Tibial nerve (tissue), 4 donors: ENCODE measurements at regions not wholly inside any gene's neighbourhood (a gene's known extent, or its start where the extent isn't known, plus 50 kb on each side); places are given as distances from the start of the nearest gene placed in this dataset.

Experiments used
- DNase-seq, 2 donors: peaks; one replicate each; pipeline ENCODE4 v3.0.0-alpha.2; 2019; ENCODE audit warnings: low spot score in 2 of 2
- H3K27ac ChIP-seq, 4 donors: fragments of 200-600 bp; sonication (generic) in 3 of 4; one replicate each; pipeline ENCODE4 v1.5.1; 2017 to 2019; ENCODE audit warnings: mild to moderate bottlenecking in 1 of 4
- H3K27me3 ChIP-seq, 2 donors: fragments of 200-600 bp; sonication (generic) in 1 of 2; one replicate each; pipeline versions ENCODE4 v1.5.1 to v1.6.0; 2017 to 2019
- H3K36me3 ChIP-seq, 3 donors: fragments of 200-600 bp; sonication (generic); one replicate each; pipeline ENCODE4 v1.5.1; 2018 to 2019
- H3K4me1 ChIP-seq, 4 donors: fragments of 200-600 bp; sonication (generic) in 3 of 4; one replicate each; pipeline ENCODE4 v1.5.1; 2017 to 2019
- H3K4me3 ChIP-seq, 4 donors: fragments of 200-600 bp; sonication (generic) in 3 of 4; one replicate each; pipeline ENCODE4 v1.5.1; 2017 to 2019; ENCODE audit warnings: mild to moderate bottlenecking in 1 of 4, moderate library complexity in 1 of 4
- H3K9me3 ChIP-seq, 4 donors: fragments of 200-600 bp; sonication (generic) in 3 of 4; one replicate each; pipeline ENCODE4 v1.5.1; 2017 to 2019
- EP300 ChIP-seq, 2 donors: sonication (generic); formaldehyde crosslinking; IDR thresholded peaks; one replicate each; pipeline ENCODE4 v1.6.1; 2017; ENCODE audit warnings: antibody characterized with exemption in 2 of 2, mild to moderate bottlenecking in 1 of 2
- POLR2A ChIP-seq, 2 donors: fragments of 450-650 bp; IDR thresholded peaks; one replicate each; pipeline ENCODE4 v1.6.1; 2017; ENCODE audit warnings: antibody characterized with exemption in 2 of 2, mild to moderate bottlenecking in 2 of 2, moderate library complexity in 2 of 2
- WGBS, 2 donors: methylation state at CpG; one replicate each; pipeline ENCODE4 v1.1.5; 2018; 5-methylcytosine and 5-hydroxymethylcytosine counted together
- TF ChIP-seq, protein P1 (sequence below), 5 experiments: fragments of 200-600 bp in 3 of 5; fragments of 450-650 bp in 2 of 5; sonication (generic) in 3 of 5; IDR thresholded peaks; one replicate each; pipeline ENCODE4 v1.5.1; 2016 to 2019; ENCODE audit warnings: antibody characterized with exemption in 5 of 5, mild to moderate bottlenecking in 3 of 5, moderate library complexity in 2 of 5

DNA sequence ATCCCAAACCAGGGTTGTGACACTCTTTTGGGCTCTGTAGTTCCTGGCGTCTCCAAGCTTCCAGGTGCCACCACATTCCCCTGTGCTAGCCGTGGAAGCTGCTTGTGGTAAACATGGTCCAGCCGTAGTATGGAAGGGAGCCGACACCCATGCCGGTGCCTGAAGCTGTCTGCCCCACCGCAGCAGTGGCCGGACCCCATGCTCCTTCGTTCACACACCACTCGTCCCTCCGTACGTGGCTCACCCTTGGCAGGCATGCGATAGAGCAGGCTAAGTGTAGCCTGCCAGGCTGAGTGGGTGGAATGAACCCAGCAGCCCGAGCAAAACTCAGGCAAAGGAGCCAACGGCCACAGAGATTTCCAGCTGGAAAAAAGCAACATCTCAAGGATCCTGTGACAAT lies 2030.4 kb downstream of the EFNA5 start:
- Histone ChIP-seq H3K4me3 (no peak overlapping the region), H3K4me1 (no peaks in the 10 kb centered on the region), H3K27me3 (no peaks in the 10 kb centered on the region), H3K9me3 (peaks cover 0 to 5% (median 0%) of the 10 kb centered on the region in 4 donors), H3K27ac (no peak overlapping the region), H3K36me3 (no peaks in the 10 kb centered on the region)
- TF ChIP-seq, protein P1, sequence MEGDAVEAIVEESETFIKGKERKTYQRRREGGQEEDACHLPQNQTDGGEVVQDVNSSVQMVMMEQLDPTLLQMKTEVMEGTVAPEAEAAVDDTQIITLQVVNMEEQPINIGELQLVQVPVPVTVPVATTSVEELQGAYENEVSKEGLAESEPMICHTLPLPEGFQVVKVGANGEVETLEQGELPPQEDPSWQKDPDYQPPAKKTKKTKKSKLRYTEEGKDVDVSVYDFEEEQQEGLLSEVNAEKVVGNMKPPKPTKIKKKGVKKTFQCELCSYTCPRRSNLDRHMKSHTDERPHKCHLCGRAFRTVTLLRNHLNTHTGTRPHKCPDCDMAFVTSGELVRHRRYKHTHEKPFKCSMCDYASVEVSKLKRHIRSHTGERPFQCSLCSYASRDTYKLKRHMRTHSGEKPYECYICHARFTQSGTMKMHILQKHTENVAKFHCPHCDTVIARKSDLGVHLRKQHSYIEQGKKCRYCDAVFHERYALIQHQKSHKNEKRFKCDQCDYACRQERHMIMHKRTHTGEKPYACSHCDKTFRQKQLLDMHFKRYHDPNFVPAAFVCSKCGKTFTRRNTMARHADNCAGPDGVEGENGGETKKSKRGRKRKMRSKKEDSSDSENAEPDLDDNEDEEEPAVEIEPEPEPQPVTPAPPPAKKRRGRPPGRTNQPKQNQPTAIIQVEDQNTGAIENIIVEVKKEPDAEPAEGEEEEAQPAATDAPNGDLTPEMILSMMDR (IDR thresholded peaks at IDR 0.05) = no peak
- TF ChIP-seq EP300 (IDR thresholded peaks at IDR 0.05) (no peak), POLR2A (IDR thresholded peaks at IDR 0.05) (no peak)
- DNase-seq = no peak
- 88% methylated on average over 7 to 14 of the region's 14 CpGs for WGBS, 2 donors

DNA sequence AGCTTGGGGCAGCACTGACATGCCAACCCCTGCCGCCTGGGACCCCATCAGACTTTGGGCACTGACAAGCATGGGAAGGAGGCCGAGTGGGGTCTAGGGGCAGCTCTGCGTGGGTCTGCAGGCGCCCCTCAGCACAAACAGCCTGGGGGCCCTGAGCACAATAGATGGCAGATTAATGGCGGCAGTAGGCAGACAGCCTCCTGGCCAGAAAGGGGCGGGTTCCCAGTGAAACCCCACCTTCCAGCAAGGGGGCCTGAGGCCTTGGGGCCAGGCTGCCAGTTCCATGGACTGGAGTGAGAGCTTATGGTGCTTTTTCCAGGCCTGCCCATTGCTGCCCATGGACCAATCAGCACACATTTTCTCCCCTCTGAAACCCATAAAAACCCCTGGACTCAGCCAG lies 2031.2 kb downstream of the EFNA5 start:
- Histone ChIP-seq H3K36me3 (no peaks in the 10 kb centered on the region), H3K9me3 (peaks cover 0 to 5% (median 0%) of the 10 kb centered on the region in 4 donors), H3K27me3 (no peaks in the 10 kb centered on the region), H3K4me3 (no peak overlapping the region), H3K27ac (no peak overlapping the region), H3K4me1 (no peaks in the 10 kb centered on the region)
- TF ChIP-seq, protein P1 (IDR thresholded peaks at IDR 0.05) = no peak
- TF ChIP-seq EP300 (IDR thresholded peaks at IDR 0.05) (no peak), POLR2A (IDR thresholded peaks at IDR 0.05) (no peak)
- DNase-seq = no peak
- WGBS, 2 donors = 90 to 96% methylated on average over 5 to 6 of the region's 6 CpGs

DNA sequence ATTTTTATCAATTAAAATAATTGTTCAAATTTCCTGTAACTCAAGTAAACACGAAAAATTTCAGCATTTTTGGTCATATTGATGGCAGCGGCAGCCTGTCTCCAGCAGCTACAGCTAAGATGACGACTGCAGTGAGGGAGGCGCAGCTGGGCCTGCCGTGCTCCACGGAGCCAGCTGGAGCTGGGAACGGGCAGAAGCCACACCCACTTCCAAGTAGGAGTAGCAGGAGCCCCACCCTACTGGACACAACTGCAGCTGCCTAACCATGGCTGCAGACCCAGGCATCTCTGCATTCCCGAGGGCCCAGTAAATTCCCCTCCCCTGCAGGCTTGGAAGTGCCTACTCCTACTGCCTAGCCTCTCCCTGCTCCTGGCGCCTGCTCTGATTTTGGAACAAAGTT lies 2031.7 kb downstream of the EFNA5 start:
- TF ChIP-seq, protein P1 (IDR thresholded peaks at IDR 0.05) = no peak
- TF ChIP-seq POLR2A (IDR thresholded peaks at IDR 0.05) (no peak), EP300 (IDR thresholded peaks at IDR 0.05) (no peak)
- Histone ChIP-seq H3K27me3 (no peaks in the 10 kb centered on the region), H3K4me3 (no peak overlapping the region), H3K9me3 (peaks cover 0 to 5% (median 0%) of the 10 kb centered on the region in 4 donors), H3K4me1 (no peaks in the 10 kb centered on the region), H3K36me3 (no peaks in the 10 kb centered on the region), H3K27ac (no peak overlapping the region)
- DNase-seq = no peak
- WGBS, 2 donors = 75 to 82% methylated on average over 8 to 9 of the region's 9 CpGs

DNA sequence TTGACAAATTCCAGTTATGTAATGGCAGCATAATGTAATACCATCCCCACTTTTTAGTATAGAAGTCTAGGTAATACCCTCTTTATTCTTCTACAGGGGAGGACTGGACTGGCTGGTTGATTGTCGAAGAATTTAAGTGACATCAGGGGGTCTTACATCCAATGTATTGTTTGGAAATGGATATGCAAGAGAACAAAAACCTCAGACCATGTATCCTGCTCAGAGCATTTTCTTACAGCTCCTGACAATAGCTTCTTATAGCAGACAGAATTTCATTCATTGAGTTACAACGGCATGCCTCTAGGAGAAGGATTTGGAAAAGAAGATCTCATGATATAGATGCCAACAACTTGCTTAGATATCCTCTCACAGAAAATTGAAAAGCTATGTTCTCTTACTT lies 2032.3 kb downstream of the EFNA5 start:
- H3K36me3 ChIP-seq = no peaks in the 10 kb centered on the region

DNA sequence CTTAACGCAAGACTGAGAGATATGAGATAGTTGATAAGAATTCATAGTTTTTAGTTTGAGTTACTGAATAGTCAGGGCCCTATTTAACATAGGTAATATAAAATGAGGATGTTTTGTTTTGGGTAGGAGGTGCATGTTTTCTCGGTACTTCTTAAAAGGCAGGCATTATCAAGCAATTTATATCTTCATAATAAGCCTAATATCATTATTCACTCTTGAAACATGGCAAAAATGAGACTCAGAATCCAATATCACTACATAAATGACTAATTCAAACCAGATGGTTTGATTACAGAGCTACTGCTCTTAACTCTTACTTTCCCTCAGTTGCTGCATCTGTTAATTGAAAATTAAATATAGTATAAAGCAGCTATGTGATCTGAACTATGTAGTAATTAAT lies 2038.7 kb downstream of the EFNA5 start:
- 73 to 85% methylated on average over 2 of the region's 2 CpGs for WGBS, 2 donors
- TF ChIP-seq EP300 (IDR thresholded peaks at IDR 0.05) (no peak), POLR2A (IDR thresholded peaks at IDR 0.05) (no peak)
- TF ChIP-seq, protein P1 (IDR thresholded peaks at IDR 0.05) = no peak
- Histone ChIP-seq H3K9me3 (no peaks in the 10 kb centered on the region), H3K4me1 (no peaks in the 10 kb centered on the region), H3K36me3 (no peaks in the 10 kb centered on the region), H3K27ac (no peak overlapping the region), H3K27me3 (no peaks in the 10 kb centered on the region), H3K4me3 (no peak overlapping the region)
- no peak for DNase-seq

More for the DNA sequence above, 2032.3 kb downstream of the EFNA5 start:
- no peaks in the 10 kb centered on the region for H3K4me1 ChIP-seq
- H3K27ac ChIP-seq = no peak overlapping the region
- peaks cover 0 to 5% (median 0%) of the 10 kb centered on the region in 4 donors for H3K9me3 ChIP-seq
- H3K4me3 ChIP-seq = no peak overlapping the region
- WGBS, 2 donors = 65 to 72% methylated on average over 2 of the region's 2 CpGs
- TF ChIP-seq, protein P1 (IDR thresholded peaks at IDR 0.05) = no peak
- no peak for TF ChIP-seq EP300 (IDR thresholded peaks at IDR 0.05)
- TF ChIP-seq POLR2A (IDR thresholded peaks at IDR 0.05) = no peak
- H3K27me3 ChIP-seq = no peaks in the 10 kb centered on the region
- DNase-seq = no peak
